TTC549 (cell line): ENCODE measurements at regions not wholly inside any gene's neighbourhood (a gene's known extent, or its start where the extent isn't known, plus 50 kb on each side); places are given as distances from the start of the nearest gene placed in this dataset.
"Not testable (repeated sequence)": the region's sequence is repeated elsewhere in the genome, so short reads cannot be mapped to it uniquely, and the experiment has no call there.

Experiments
- FAIRE-seq: peaks from 2 replicates; lab custom pipeline; 2012; peaks lifted over from hg19 to GRCh38; lab: Jason Lieb, UNC

DNA sequence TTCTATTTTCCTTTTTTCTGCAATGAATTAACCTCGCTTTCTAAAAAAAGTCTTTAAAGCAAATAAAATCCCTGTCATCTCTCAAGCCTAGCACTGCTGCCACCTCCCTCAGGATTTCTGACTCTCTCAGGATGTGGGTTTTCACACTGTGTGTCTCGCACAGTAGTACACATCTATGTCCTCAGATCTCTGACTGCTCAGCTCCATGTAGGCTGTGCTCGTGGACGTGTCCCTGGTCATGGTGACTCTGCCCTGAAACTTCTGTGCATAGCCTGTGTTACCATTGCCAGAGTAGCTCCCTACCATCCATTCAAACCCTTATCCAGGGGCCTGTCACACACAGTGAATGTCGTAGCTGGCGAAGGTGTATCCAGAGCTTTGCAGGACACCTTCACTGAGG, 619.3 kb downstream of the TMEM121 start:
- not testable (repeated sequence) for FAIRE-seq

DNA sequence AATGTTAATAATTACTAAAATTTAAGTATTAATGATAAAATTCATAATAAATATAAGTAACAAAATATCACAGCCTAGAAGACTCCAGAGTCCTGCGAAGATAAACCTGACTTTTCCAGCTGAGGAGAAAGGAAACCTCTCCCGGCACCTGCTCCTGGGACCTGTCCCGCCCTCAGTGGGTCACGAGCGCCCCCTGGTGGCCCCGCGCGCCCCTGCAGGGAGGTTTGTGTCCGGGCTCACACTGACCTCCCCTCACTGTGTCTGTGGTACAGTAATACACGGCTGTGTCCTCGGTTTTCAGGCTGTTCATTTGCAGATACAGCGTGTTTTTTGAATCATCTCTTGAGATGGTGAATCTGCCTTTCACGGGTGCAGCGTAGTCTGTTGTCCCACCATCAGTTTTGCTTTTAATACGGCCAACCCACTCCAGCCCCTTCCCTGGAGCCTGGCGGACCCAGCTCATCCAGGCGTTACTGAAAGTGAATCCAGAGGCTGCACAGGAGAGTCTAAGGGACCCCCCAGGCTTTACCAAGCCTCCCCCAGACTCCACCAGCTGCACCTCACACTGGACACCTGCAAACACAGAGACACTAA, 627.1 kb downstream of the TMEM121 start:
- FAIRE-seq: not testable (repeated sequence)

DNA sequence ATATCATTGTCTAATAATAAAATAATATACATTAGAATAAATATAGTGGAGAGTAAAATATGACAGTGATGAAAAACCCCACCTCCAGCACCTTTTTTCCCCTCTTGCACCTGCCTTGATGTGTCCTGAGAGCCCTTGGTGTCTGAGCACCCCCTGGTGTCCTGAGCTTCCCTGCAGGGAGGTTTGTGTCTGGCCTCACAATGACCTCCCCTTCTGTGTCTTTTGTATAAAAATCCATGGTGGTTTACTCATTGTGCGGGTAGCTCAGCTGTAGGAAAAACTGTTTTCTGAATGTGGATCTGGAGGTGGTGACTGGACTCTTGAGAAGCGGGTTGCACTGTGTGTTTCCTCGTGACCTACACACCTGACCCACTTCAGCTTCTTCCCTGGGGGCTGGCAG, 636.9 kb downstream of the TMEM121 start:
- no peak for FAIRE-seq

DNA sequence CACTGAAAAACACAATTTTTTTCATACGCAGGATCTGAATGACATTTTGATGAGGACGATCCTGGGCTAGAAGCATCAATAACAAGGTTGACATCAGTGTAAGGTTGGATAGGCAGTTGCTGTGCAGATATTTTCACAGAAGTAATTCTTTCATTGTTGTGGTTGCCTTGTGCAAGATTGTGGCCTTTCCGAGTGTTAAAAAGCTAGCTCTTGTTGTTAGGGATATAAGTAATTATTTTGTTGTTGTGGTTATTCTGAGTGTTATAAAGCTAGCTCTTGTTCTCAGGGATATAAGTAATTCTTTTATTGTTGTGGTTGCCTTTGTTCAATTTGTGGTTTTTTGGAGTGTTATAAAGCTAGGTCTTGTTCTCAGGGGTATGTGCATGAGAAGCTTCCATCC, 637.4 kb downstream of the TMEM121 start:
- not testable (repeated sequence) for FAIRE-seq

DNA sequence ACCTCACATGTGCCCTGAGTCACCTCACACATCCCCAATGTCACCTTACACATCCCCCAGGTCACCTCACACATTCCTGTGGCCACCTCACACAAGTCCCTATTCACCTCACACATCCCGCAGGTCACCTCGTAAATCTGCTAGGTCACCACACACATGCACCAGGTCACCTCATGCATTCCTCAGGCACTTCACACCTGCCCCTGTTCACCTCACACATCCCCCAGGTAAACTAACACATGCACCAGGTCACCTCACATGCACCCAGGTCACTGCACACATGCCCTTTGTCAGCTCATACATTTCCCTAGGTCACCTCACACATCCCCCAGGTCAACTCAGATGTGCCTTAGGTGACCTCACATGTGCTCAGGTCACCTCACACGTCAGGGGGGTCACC, 639.8 kb downstream of the TMEM121 start:
- FAIRE-seq: no peak

DNA sequence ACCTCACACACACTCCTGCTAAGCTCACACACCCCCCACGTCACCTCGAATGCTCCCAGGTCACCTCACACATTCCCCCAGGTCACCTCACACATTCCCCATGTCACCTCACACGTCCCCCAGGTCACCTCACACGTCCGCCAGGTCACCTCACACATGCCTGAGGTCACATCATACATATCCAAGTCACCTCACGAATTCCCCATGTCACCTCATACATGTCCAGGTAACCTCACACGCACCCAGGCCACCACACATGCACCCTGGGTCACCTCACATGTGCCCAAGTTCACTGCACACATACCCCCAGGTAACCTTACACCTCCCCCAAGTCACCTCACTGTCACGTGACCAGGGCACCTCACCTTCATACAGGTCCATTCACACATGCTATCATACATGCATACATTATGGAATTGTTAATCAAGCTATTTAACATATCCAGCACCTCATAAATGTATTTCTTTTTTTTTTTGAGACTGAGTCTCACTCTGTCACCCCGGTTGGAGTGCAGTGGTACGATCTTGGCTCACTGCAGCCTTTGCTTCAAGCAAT, 640.3 kb downstream of the TMEM121 start:
- FAIRE-seq: no peak

DNA sequence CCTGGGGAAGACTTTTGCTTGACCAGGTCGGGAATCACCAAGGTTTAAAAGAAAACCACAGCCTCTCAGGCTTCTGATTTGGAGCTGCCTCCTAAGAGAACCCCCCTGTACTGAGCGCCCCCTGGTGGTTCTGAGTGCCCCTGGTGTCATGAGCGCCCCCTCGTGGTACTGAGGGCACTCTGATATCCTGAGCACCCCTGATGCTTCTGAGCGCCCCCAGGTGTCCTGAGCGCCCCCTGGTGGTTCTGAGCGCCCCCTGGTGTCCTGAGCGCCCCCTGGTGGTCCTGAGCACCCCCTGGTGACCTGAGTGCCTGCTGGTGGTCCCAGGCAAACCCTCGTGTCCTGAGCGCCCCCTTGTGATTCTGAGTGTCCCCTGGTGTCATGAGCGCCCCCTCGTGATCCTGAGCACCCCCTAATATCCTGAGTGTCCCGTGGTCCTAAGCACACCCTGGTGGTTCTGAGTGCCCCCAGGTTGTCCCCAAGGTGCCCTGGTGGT, 643.8 kb downstream of the TMEM121 start:
- FAIRE-seq: not testable (repeated sequence)

DNA sequence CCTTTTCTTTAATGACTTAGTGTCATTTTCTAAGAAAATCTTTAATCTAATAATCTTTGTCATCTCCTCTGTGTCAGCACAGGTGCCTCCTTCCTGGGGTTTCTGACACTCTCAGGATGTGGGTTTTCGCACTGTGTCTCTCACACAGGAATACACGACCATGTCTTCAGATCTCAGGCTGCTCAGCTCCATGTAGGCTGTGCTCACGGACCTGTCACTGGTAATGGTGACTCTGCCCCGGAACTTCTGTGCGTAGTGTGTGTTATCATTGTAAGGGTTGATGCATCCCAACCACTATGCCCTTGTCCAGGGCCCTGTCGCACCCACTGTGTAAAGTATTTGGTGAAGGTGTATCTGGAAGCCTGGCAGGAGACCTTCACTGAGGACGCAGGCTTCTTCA, 647.8 kb downstream of the TMEM121 start:
- FAIRE-seq: no peak

DNA sequence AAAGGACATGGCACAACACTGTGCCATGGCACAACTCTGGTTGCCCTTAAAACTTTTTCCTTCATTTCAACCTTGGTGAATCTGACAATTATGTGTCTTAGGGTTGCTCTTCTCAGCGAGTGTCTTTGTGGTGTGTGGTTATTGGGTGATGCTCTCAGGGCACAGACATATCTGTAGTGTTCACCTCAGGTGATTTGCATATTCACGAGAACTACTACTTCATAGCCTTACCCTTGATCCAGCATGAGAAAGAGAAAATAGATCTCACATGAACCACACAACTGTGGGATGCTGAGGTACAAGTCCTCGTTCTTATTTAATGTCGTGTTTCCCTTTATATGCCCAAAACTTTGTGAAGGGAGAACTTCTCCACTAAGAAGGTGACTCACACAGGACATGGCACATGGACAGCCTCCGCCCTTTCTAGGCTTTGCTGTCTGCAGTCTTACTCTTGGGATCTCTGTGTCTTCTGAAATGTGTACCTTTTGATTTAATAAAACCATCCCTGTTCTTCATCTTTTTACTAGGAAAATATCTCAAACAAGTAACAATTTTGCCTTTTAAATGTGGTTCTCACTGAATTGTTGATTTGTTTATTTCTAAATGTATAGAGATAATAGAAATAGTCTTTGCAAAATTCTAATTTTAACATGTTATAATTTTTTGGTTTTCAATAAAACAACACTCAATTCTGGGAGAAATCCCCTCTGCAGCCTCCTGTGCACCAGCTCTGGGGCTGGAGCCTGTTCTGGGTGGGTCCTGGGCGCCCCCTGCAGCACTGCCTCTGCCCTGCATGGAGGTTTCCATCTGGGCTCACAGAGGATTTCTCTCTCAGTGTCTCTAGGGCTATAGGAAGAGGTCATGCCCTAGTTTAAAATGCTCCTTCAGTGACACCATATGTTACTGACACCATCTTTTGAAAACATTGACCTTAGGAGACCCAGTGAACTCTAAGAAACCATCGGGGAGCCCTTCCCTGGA, 651.2 kb downstream of the TMEM121 start:
- FAIRE-seq: not testable (repeated sequence)

DNA sequence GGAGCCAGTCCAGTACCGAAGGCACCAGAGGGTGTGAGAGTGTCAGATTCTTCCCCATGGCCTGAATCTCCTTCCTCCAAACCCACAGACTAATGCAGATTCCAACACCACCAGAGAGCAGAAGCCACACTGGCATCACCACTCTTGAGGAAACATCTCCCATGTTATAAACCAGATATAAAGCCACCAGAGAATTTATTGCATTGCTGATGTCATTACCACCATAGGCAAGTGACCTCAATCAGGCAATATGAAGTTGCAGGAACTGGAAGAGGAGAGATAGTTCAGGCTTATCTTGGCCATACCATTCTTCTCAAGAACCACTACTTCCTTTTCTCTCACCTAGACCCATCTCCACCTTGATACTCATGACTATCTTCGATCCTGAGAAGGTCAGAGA, 653.4 kb downstream of the TMEM121 start:
- FAIRE-seq: no peak

DNA sequence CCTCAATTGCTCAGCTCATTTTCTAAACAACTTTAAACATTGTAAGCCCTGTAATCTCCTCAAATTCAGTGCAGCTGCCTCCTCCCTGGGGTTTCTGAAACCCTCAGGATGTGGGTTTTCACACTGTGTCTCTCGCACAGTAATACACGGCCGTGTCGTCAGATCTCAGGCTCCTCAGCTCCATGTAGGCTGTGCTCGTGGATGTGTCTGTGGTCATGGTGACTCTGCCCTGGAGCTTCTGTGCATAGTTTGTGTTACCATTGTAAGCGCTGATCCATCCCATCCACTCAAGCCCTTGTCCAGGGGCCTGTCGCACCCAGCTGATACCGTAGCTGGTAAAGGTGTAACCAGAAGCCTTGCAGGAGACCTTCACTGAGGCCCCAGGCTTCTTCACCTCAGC, 658.4 kb downstream of the TMEM121 start:
- not testable (repeated sequence) for FAIRE-seq

DNA sequence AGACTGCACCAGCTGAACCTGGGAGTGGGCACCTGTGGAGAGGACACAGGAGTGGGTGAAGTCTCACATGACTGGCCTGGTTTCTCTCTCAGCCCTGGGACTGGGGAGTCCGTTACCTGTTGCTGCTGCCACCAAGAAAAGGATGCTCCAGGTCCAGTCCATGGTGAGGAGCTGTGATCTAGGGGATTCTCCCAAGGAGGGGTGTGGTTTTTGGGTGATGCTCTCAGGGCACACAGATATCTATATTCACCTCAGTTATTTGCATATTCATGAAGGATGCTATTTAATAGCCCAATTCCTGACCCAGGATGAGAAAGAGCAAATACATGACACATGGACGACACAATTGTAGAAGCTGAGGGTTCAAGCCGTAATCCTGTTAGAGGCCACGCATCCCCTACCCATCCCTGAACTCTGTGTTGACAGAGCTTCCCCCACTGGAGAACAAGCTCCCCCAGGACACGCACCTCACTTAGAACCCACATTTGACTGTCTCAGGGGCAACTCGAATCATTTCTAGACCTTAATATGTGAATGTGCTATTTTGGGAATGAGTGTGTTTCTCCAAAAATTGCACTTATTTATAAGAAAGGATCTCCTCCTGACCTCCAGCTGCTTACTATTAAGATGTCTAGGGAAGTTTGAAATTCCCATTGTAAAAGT, 658.9 kb downstream of the TMEM121 start:
- not testable (repeated sequence) for FAIRE-seq

DNA sequence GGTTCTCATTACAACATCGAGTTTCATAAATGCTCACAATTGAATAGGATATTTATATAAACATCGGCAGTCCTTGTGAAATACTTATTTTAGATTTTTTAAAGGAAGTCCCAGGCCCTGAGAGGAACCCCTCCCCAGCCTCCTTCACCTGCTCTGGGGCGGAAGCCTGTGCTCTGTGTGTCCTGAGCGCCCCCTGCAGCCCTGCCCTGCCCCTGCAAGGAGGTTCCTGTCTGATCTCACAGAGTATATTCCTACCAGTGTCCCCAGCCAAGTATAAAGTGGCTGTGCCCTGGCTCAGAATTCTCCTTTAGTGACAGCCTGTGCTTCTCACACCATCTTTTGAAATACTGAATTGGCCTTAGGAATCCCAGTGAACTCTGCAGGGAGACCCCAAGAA, 659.5 kb downstream of the TMEM121 start:
- FAIRE-seq: no peak

DNA sequence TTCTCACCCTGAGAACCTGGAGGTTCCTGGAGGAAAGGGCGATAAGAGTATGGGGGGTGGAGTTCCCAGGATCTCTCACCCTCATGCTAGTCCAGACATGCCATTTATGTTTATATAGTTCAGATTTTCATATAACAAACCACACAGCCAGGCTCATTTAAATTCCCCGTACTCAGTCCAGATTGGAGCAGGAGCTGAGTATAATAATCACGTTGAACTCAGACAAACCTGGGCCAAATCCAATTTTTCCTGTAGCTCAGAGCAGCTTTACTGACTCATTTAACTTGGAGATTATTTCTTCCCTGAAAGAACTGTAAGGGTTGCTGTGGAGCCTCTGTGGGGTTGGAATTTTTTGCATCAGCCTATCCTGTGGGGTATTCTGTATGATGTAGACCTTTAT, 660.8 kb downstream of the TMEM121 start:
- no peak for FAIRE-seq

DNA sequence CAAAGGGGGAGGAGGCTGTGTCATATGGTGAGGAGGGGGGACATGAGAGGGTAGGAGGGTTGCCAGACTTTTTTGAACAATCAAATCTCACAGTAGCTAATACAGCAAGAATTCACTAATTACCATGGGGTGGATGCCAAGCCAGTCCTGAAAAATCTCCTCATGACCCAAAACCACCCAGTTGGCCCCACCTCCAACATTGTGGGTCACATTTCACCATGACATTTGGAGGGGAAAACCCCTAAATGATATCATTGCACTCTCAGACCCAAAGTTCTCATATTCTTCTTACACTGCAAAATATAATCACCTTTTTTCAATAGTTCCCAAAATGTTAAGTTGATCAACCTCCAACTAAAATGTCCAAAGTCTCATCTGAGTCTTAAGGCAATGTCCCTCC, 666.3 kb downstream of the TMEM121 start:
- FAIRE-seq: not testable (repeated sequence)

DNA sequence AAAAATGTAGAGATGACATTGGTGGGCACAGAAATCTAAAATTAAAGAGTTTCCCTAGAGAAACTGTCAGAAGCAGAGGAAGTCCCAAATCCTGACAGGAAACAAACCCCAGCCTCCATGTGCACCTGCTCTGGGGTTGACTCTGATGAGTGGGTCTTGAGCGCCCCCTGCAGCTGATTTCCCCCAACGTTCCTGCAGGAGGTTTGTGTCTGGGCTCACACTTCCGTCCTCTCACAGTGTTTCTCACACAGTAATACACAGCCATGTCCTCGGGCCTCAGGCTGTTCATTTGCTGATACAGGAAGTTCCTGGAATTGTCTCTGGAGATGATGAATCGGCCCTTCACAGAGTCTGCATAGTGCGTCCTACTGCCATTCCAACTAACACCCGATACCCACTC, 670.1 kb downstream of the TMEM121 start:
- FAIRE-seq: not testable (repeated sequence)

DNA sequence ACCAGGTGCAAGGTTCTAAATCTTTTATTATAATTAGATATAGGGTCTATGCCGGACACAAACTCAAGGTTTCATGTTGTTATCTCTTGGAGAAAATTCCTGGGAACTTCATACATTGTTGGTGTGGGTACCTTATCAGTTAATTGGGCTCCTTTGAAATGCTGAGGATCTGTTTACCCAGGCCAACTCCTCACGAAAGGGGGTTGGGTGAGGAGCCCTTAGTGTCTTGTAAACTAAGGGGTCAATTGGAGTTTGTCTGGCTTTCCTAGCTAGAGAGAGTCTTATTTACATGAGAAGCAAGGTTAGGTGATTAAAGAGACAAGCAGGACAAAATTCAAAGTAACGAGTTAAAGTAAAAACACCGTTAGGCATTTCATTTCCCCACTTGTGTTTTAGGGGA, 670.9 kb downstream of the TMEM121 start:
- not testable (repeated sequence) for FAIRE-seq

DNA sequence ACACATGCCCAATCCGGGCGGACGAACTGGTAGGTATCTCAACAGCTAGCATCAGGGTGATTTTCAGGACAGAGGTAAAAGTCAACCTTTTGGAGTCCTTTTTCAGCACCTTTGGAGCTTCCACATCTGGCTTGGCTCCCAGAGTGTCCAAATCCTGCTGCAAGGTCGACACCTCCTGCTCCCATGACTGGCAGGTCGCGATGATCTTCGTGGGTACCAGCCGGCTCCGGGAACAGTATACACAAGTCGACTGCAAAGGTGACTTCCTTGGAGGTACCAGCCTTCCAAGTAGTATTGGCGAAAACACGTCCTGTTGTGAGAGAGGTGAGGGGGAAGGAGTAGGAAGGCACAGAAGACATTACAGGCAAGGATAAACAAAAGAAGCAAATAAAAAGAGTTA, 672.7 kb downstream of the TMEM121 start:
- FAIRE-seq: no peak

DNA sequence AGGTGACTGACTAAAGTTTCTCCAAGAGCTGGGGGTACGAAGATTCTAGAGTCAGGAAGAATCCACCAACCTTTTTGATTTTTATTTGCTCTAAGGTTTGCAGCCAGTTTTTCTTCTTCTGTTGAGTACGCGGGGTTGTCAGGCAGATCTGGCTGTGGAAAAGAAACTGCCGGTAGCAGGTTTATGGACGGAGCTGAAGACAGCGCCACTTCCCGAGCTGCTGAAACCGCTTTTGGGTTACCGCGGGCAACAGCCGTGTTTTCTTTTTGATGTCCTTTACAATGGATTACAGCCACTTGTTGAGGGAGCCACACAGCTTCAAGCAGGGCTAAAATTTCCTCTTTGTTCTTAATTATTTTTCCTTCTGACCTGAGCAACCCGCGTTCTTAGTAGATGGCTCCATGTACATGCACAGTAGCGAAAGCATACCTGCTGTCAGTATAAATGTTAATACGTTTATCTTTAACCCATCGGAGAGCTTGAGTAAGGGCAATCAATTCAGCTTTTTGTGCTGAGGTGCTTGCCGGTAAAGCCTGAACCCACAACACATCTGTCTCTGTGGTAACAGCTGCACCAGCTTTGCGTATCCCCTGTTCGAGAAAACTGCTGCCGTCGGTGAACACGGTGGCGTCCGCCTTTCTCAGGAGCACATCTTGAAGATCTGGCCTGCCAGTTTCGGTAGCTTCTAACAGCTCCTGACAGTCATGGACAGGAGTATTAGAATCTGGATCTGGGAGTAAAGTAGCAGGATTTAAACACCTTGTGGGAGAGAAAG, 674.3 kb downstream of the TMEM121 start:
- FAIRE-seq: no peak

DNA sequence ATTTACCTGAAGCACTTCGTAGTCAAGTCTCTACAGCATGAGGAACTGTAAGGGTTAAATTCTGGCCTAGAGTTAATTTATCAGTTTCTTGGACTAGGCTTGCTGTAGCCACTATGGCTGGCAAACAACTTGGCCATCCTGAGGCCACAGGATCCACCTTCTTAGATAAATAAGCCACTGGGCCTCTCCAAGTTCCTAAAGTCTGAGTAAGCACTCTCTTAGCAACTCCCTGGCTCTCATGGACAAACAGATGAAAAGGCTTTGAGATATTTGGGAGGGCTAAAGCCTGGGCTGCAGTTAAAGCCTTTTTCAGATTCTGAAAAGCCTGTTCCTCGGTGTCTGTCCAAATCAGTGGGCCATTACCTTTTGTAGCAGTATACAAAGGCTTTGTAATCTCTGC, 675.0 kb downstream of the TMEM121 start:
- no peak for FAIRE-seq

DNA sequence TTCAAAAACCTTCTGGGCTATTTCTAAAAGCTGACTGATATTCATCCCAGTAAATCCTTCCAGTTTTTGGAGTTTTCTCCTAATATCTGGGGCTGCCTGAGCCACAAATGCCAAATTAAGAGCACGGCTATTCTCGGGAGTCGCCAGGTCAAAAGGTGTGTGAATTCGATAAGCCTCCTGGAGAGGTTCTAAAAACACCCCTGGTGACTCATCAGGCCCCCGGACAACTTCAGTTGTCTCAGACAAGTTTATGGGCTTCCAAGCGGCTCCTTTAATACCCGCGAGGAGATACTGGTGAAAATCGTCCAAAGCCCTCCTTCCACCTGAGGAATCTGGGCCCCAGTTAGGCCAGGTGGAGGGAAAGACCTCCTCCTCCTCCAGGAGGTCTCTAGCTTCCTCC, 677.1 kb downstream of the TMEM121 start:
- no peak for FAIRE-seq

DNA sequence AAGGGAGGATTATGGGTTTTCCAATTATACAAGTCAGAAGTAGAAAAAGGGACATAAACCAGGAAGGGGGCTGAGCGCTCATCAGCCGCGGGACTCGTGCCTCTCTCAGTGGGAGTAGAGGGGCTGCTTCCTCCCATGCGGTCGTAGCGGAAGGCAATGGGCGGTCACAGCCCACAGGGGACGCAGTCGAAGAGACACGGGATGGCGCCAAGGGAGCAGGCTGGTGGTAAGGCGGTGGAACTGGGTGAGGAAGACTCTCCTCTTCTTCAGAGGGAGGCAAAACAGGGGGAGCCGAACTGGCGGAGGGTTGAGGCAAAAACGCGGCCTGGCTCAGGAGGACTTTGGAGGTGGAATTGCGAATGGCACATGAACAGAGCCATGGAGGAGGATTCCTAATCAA, 677.7 kb downstream of the TMEM121 start:
- FAIRE-seq: no peak
